Choroid plexus epithelial cell (primary cell): ENCODE measurements at regions not wholly inside any gene's neighbourhood (a gene's known extent, or its start where the extent isn't known, plus 50 kb on each side); places are given as distances from the start of the nearest gene placed in this dataset.

Source experiments
- DNase-seq: peaks from one replicate; pipeline ENCODE4 v3.0.0-alpha.2; 2010; ENCODE audit warnings: low read depth
- H3K4me3 ChIP-seq: 2 replicates; pipeline ENCODE4 v1.5.1; 2011; ENCODE audit warnings: low read depth, mild to moderate bottlenecking, control low read depth, low read length, moderate library complexity
- TF ChIP-seq, protein P1 (sequence below): conservative IDR thresholded peaks from 2 replicates; pipeline ENCODE4 v1.5.1; 2011; ENCODE audit warnings: low read depth, mild to moderate bottlenecking, control low read depth, inconsistent platforms, low read length, moderate library complexity

GRCh38 chr6:67897998-67898607 is 737.0 kb upstream of the ADGRB3 start:
- DNase-seq: no peak
- H3K4me3 ChIP-seq: no peak overlapping the region
- TF ChIP-seq, protein P1, sequence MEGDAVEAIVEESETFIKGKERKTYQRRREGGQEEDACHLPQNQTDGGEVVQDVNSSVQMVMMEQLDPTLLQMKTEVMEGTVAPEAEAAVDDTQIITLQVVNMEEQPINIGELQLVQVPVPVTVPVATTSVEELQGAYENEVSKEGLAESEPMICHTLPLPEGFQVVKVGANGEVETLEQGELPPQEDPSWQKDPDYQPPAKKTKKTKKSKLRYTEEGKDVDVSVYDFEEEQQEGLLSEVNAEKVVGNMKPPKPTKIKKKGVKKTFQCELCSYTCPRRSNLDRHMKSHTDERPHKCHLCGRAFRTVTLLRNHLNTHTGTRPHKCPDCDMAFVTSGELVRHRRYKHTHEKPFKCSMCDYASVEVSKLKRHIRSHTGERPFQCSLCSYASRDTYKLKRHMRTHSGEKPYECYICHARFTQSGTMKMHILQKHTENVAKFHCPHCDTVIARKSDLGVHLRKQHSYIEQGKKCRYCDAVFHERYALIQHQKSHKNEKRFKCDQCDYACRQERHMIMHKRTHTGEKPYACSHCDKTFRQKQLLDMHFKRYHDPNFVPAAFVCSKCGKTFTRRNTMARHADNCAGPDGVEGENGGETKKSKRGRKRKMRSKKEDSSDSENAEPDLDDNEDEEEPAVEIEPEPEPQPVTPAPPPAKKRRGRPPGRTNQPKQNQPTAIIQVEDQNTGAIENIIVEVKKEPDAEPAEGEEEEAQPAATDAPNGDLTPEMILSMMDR: no peak

- DNase-seq: peak; percentile 17
- TF ChIP-seq, protein P1: no peak
- no peak overlapping the region for H3K4me3 ChIP-seq
Measured at GRCh38 chr6:67896476-67896875, 738.6 kb upstream of the ADGRB3 start.

- TF ChIP-seq, protein P1: no peak
- H3K4me3 ChIP-seq: no peak overlapping the region
- peak; percentile 13 for DNase-seq
Measured at GRCh38 chr6:67889682-67889995, 745.4 kb upstream of the ADGRB3 start.

DNA sequence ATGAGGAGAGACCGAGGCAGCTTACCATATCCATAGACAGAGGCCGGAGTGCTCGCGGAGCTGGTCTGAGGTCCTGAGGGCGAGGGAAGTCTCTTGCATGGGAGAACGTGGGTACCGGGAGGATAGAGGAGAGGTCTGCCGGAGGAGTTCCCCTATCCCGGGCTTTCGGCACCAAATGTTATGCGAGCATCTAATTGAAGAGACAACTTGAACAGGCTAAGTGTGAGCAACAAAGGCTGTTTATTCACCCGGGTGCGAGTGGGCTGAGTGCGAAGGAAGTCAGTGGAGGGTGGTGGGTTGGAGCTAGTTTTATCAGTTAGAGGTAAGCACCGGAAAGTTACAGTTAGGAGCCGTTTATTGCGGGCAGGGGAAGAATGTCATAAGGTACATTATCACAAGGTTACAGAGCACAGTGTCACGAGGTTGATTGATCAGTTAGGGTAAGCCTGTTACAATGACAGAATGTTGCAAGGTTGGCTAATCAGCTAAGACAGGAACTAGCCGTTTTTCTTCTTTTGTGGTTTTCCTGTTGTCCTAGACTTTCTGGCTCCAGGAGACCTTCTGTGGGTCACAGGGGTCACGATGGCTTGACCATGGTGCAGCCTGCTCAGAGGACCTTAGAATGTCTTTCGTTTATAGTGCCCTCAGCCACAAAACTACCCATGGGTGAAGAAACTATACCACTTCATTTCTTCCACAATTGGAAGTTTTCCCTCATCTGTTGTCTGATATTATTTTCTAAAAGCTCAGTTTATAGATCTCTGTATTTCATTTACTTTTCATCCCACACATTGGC is 746.0 kb upstream of the ADGRB3 start:
- DNase-seq: no peak
- H3K4me3 ChIP-seq: no peak overlapping the region
- TF ChIP-seq, protein P1: no peak

DNA sequence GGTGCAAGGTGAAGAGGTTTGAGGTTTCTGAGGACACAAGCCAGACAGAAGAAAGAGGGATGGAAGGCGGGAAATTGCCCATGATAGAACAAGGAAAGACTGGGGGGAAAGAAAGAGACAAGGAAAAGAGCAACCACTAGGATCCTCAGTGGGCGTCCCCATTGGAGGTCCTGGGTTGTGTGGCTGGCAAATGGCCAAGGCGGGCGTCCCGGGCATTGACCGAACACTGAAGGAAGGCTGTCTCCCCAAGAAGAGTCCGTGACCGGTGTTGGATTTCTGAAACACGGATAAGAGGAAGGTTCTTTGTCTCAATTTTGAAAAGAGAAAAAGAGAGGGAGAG is 746.6 kb upstream of the ADGRB3 start:
- H3K4me3 ChIP-seq: no peak overlapping the region

DNA sequence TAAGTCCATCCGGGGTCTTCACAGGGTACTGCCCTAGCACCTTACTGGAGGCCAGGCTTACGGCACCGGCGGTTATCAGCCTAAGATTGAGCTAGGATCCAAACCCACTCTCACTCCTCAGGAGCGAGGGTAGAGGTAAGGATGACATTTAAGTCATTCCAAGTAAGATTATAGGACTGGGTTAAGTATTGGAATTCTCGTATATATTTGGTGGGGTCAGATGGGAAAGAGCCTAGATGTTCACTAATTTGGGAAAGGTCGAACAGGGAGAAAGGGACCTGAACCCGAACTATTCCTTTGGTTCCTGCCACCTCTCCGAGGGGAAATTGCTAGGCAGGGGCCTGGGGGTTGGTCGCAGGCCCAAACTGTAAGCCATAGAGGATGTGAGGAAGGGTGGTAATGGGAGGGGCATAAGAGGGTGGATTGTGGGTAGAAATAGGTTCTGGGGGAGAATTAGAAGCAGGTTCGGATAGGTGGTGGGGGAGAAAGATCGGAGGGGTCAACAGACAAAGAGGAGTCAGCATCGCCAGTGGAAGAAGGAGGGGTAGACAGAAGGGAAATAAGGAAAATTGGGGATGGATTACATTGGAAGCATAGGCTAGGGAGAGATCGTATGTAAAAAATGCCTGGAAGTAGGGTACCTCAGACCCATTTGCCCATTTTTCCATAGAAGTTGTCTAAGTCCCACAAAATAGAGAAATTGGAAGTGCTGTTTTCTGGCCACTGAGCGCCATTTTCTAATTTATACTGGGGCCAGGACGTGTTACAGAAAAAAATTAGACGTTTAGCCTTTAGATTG is 747.1 kb upstream of the ADGRB3 start:
- no peak for DNase-seq
- H3K4me3 ChIP-seq: no peak overlapping the region
- TF ChIP-seq, protein P1: no peak

More for the DNA sequence above, 746.6 kb upstream of the ADGRB3 start:
- TF ChIP-seq, protein P1: no peak
- DNase-seq: no peak
